PC-9 (cell line): ENCODE measurements at regions not wholly inside any gene's neighbourhood (a gene's known extent, or its start where the extent isn't known, plus 50 kb on each side); places are given as distances from the start of the nearest gene placed in this dataset.

ENCODE experiments used
- CTCF ChIP-seq: fragments of 200-600 bp; sonication (generic); conservative IDR thresholded peaks from 2 replicates; pipeline ENCODE4 v1.6.1; 2017; ENCODE audit warnings: mixed run types, antibody characterized with exemption, mild to moderate bottlenecking, moderate library complexity
- EZH2 ChIP-seq: fragments of 200-600 bp; sonication (generic); IDR thresholded peaks from 2 replicates; pipeline ENCODE4 v1.8.0; 2017; ENCODE audit warnings: antibody characterized with exemption, low read depth

- TF ChIP-seq CTCF (no peak), EZH2 (no peak)
Observed at GRCh38 chr17:27207073-27207513, 86.8 kb upstream of the WSB1 start.
